Body of pancreas (tissue), 4 donors: ENCODE measurements at regions not wholly inside any gene's neighbourhood (a gene's known extent, or its start where the extent isn't known, plus 50 kb on each side); places are given as distances from the start of the nearest gene placed in this dataset.

Experiments
- ATAC-seq: fragments of 150-250 bp; one replicate; pipeline ENCODE4 v1.9.1; 2016
- DNase-seq, 4 donors: peaks; one replicate each; pipeline ENCODE4 v3.0.0-alpha.2; 2019
- H3K27ac ChIP-seq, 4 donors: fragments of 200-600 bp; sonication (generic); 1 replicate in 3 of 4; 2 replicates in 1 of 4; pipeline versions ENCODE4 v1.5.1 to v1.6.1; 2016 to 2019; ENCODE audit warnings: mild to moderate bottlenecking in 1 of 4, mixed read lengths in 1 of 4, moderate library complexity in 1 of 4
- H3K27me3 ChIP-seq, 2 donors: fragments of 200-600 bp; sonication (generic); one replicate each; pipeline ENCODE4 v1.6.0; 2016; ENCODE audit warnings: mild to moderate bottlenecking in 1 of 2
- H3K36me3 ChIP-seq, 2 donors: fragments of 200-600 bp; sonication (generic); replicated peaks in 1 of 2; 2 replicates each; pipeline ENCODE4 v1.5.1; 2016; ENCODE audit warnings: low read depth in 2 of 2; ENCODE audit not compliant: insufficient read depth in 1 of 2
- H3K4me1 ChIP-seq: fragments of 200-600 bp; sonication (generic); one replicate; pipeline ENCODE4 v1.6.0; 2016
- H3K4me3 ChIP-seq, 2 donors: fragments of 200-600 bp; sonication (generic); 1 replicate in 1 of 2; 2 replicates in 1 of 2; pipeline ENCODE4 v1.5.1; 2016 to 2019
- H3K9me3 ChIP-seq, 3 donors: fragments of 200-600 bp; sonication (generic); 1 replicate in 2 of 3; 2 replicates in 1 of 3; pipeline ENCODE4 v1.5.1; 2016
- POLR2A ChIP-seq, 3 donors: fragments of 450-650 bp; IDR thresholded peaks; one replicate each; pipeline ENCODE4 v1.6.1; 2016; ENCODE audit warnings: antibody characterized with exemption in 3 of 3, mild to moderate bottlenecking in 2 of 3
- WGBS, 2 donors: methylation state at CpG; one replicate each; pipeline ENCODE4 v1.1.5; 2017; 5-methylcytosine and 5-hydroxymethylcytosine counted together
- intact Hi-C: fragments of 100-400 bp; cut with DNase I; formaldehyde crosslinking; loops from one replicate; pipeline ENCODE4 v1.15.1; 2023
- TF ChIP-seq, protein P1 (sequence below), 7 experiments: fragments of 450-650 bp in 4 of 7; fragments of 200-600 bp in 3 of 7; sonication (generic) in 3 of 7; IDR thresholded peaks; one replicate each; pipeline ENCODE4 v1.5.1; 2016 to 2019; ENCODE audit warnings: antibody characterized with exemption in 7 of 7

DNA sequence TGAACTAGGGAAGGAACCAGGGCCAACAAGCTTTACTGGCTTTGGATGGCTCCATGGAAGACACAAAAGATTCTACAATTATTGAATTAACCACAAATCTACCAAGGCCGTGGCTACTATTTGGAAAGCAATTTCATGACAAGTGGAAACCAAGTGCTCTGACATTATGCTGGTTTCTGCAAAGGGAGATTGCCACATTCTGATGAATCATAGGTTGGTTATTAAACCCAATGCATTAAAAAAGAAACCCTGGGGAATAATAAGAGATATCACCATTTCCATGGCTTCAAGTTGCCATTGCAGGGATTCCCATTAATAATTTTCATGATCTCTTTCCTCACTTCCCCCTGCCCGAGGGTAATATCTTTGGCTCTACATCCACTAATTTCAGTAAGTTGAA lies 359.2 kb upstream of the NCAM2 start:
- intact Hi-C loops: no loop called here
- TF ChIP-seq, protein P1, sequence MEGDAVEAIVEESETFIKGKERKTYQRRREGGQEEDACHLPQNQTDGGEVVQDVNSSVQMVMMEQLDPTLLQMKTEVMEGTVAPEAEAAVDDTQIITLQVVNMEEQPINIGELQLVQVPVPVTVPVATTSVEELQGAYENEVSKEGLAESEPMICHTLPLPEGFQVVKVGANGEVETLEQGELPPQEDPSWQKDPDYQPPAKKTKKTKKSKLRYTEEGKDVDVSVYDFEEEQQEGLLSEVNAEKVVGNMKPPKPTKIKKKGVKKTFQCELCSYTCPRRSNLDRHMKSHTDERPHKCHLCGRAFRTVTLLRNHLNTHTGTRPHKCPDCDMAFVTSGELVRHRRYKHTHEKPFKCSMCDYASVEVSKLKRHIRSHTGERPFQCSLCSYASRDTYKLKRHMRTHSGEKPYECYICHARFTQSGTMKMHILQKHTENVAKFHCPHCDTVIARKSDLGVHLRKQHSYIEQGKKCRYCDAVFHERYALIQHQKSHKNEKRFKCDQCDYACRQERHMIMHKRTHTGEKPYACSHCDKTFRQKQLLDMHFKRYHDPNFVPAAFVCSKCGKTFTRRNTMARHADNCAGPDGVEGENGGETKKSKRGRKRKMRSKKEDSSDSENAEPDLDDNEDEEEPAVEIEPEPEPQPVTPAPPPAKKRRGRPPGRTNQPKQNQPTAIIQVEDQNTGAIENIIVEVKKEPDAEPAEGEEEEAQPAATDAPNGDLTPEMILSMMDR (IDR thresholded peaks at IDR 0.05): no peak
- no peak for TF ChIP-seq POLR2A (IDR thresholded peaks at IDR 0.05)
- no peak for DNase-seq
- no peaks in the 10 kb centered on the region for H3K4me1 ChIP-seq
- no peak overlapping the region for H3K27ac ChIP-seq
- H3K9me3 ChIP-seq: no peaks in the 10 kb centered on the region
- H3K27me3 ChIP-seq: no peaks in the 10 kb centered on the region
- H3K36me3 ChIP-seq: no peaks in the 10 kb centered on the region
- no peak for ATAC-seq
- no peak overlapping the region for H3K4me3 ChIP-seq
- 36% methylated on average over 2 of the region's 2 CpGs for WGBS, 2 donors

DNA sequence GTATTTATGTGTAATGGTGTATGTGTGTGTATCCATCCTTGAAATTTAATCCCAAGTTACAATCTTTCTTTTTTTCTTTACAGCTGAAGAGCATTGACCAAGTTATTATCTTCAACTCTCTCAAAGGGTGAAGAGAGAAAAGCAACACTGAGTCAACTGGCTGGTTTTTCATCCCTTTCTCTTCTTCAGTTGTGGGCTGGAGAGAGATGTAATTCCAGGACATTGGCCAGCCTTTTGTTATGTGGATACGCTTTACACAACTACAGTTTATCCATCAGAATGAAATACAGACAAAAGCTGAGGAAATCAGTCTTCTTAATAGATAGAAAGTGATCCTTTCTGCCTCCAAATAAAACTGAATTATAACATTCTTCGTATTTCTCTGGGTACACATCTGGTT lies 357.0 kb upstream of the NCAM2 start:
- WGBS, 2 donors: 48 to 61% methylated on average over 2 of the region's 2 CpGs
- H3K4me3 ChIP-seq: no peak overlapping the region

DNA sequence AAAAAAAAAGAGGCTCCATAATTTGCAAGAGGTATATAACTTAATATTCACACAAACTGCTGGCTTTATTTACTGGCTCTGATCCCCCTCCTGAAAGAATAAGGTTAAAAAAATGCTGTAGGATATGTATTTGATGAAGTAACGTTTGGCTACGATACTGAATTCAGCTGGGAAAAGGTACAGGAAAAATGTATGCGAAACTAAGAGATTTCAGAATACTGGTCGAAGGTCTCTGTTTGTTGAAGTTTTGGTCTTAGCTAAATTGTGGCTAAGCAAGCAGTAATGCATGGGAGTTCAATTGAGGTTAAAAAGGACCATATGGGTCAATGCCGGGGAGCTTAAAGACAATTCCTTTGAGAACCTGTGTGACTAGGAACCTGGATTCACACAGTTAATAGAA lies 355.5 kb upstream of the NCAM2 start:
- DNase-seq (no peak), ATAC-seq (no peak)
- Histone ChIP-seq H3K9me3 (no peaks in the 10 kb centered on the region), H3K36me3 (no peaks in the 10 kb centered on the region), H3K27me3 (no peaks in the 10 kb centered on the region), H3K4me1 (no peaks in the 10 kb centered on the region), H3K27ac (no peak overlapping the region), H3K4me3 (no peak overlapping the region)
- 56 to 65% methylated on average over 5 of the region's 5 CpGs for WGBS, 2 donors
- TF ChIP-seq POLR2A (IDR thresholded peaks at IDR 0.05): no peak
- TF ChIP-seq, protein P1 (IDR thresholded peaks at IDR 0.05): no peak
- intact Hi-C loops: no loop called here

More for the DNA sequence above, 357.0 kb upstream of the NCAM2 start:
- Histone ChIP-seq H3K9me3 (no peaks in the 10 kb centered on the region), H3K27ac (no peak overlapping the region), H3K36me3 (no peaks in the 10 kb centered on the region), H3K4me1 (no peaks in the 10 kb centered on the region), H3K27me3 (no peaks in the 10 kb centered on the region)
- DNase-seq (no peak), ATAC-seq (no peak)
- TF ChIP-seq POLR2A (IDR thresholded peaks at IDR 0.05): no peak
- TF ChIP-seq, protein P1 (IDR thresholded peaks at IDR 0.05): no peak
- intact Hi-C loops: no loop called here

DNA sequence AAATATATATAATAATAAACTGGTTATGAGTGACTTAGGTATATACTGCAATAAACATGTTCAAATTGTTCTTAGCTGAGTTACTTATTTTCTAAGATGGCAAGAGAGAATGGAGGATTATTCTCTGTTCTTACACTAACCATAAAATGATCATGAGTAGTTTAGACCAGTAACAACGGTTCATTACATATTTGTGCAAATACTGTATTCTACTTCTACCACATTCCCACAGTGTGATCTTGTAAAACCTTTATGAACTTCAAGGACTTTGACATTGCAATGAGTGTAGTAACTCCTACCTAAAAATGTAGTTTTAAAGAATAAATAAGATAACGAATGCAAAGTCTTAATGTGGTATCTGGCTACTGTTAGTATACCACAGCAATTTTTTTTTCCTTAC lies 353.7 kb upstream of the NCAM2 start:
- 49 to 52% methylated on average over 2 of the region's 2 CpGs for WGBS, 2 donors
- H3K4me3 ChIP-seq: no peak overlapping the region
- H3K27ac ChIP-seq: no peak overlapping the region
- ATAC-seq (no peak), DNase-seq (no peak)
- H3K36me3 ChIP-seq: no peaks in the 10 kb centered on the region
- no peaks in the 10 kb centered on the region for H3K27me3 ChIP-seq
- intact Hi-C loops: no loop called here
- no peaks in the 10 kb centered on the region for H3K4me1 ChIP-seq
- no peaks in the 10 kb centered on the region for H3K9me3 ChIP-seq
- TF ChIP-seq, protein P1 (IDR thresholded peaks at IDR 0.05): no peak

DNA sequence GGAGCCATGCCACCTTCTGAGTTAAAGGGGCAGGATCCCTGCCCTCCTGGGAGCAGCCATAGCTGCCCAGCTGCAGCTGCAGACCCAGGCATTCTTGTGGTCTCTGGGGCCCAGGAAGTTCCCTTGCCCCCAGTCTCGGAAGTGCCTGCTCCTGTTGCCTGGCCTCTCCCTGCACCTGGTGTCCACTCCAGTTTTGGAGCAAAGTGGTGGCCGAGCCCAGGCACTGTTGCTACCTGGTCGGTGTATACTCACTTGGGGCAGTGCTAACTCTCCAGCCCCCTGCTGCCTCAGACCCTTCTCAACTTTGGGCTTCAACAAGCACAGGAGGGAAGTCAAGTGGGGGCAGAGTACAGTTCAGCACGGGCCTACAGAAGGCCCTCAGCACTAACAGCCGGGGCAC lies 352.9 kb upstream of the NCAM2 start:
- intact Hi-C loops: no loop called here
- no peak for DNase-seq
- no peak for ATAC-seq
- H3K36me3 ChIP-seq: no peaks in the 10 kb centered on the region
- no peaks in the 10 kb centered on the region for H3K27me3 ChIP-seq
- H3K27ac ChIP-seq: no peak overlapping the region
- H3K4me1 ChIP-seq: no peaks in the 10 kb centered on the region
- no peaks in the 10 kb centered on the region for H3K9me3 ChIP-seq
- no peak overlapping the region for H3K4me3 ChIP-seq
- WGBS, 2 donors: 70% methylated on average over 5 of the region's 5 CpGs; no CpG with 5 or more reads in 1 of the 2 donors
- TF ChIP-seq POLR2A (IDR thresholded peaks at IDR 0.05): no peak
- TF ChIP-seq, protein P1 (IDR thresholded peaks at IDR 0.05): no peak
